Activated CD4-positive, alpha-beta T cell treated with anti-CD3 and anti-CD28 coated beads, Interleukin-2, amount 10 ng/mL, durations not matched to agents 7 days and 5 days (primary cell): ENCODE measurements at regions not wholly inside any gene's neighbourhood (a gene's known extent, or its start where the extent isn't known, plus 50 kb on each side); places are given as distances from the start of the nearest gene placed in this dataset.

Experiments used
- CTCF ChIA-PET: fragments of 350-600 bp; sonication (Branson Sonifier 250); formaldehyde crosslinking; loops from one replicate; lab custom pipeline; 2021; ENCODE audit warnings: antibody characterized with exemption; lab: Charles Lee
- POLR2A ChIA-PET: fragments of 350-600 bp; sonication (Branson Sonifier 250); formaldehyde crosslinking; loops from one replicate; lab custom pipeline; 2021; ENCODE audit warnings: antibody characterized with exemption; lab: Charles Lee
- DNase-seq: peaks from one replicate; pipeline ENCODE4 v3.0.0-alpha.2; 2020
- H3K27ac Mint-ChIP-seq: one replicate; pipeline ENCODE4 v1.8.0; 2021; ENCODE audit warnings: mild to moderate bottlenecking, moderate library complexity, mixed read lengths
- H3K27me3 Mint-ChIP-seq: one replicate; pipeline ENCODE4 v1.8.0; 2021; ENCODE audit warnings: mixed read lengths
- H3K36me3 Mint-ChIP-seq: one replicate; pipeline ENCODE4 v1.8.0; 2021; ENCODE audit warnings: low read depth, mixed read lengths
- H3K4me1 Mint-ChIP-seq: one replicate; pipeline ENCODE4 v1.8.0; 2021; ENCODE audit warnings: mixed read lengths
- H3K4me3 Mint-ChIP-seq: one replicate; pipeline ENCODE4 v1.8.0; 2021; ENCODE audit warnings: mild to moderate bottlenecking, moderate library complexity, mixed read lengths
- H3K9me3 Mint-ChIP-seq: one replicate; pipeline ENCODE4 v1.8.0; 2021; ENCODE audit warnings: mixed read lengths

DNA sequence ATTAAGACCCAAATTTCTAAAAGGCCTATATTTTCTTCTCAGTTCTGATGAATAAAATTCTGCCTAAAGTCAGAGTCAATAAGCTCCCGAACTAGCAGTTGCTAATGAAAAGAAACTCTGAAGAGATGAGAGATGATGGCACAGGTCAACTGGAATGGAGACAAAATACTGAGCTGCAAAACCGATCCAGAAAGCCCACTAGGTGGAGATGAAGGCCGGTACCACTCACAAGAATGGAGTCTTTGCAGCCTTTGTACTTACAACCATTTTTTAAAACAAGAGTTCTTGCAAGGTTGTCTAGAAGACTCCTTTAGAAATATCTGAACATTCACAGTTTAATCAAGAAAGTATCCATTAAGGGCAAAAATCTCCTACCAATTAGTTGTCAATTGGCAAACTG lies 119.9 kb upstream of the TJP1 start:
- ChIA-PET CTCF (no interaction called here), POLR2A (no interaction called here)
- Mint-ChIP-seq H3K27ac (no peak overlapping the region), H3K9me3 (no peaks in the 10 kb centered on the region), H3K36me3 (no peaks in the 10 kb centered on the region), H3K4me3 (no peak overlapping the region), H3K27me3 (peaks cover 3% of the 10 kb centered on the region), H3K4me1 (no peaks in the 10 kb centered on the region)
- DNase-seq, result no peak

DNA sequence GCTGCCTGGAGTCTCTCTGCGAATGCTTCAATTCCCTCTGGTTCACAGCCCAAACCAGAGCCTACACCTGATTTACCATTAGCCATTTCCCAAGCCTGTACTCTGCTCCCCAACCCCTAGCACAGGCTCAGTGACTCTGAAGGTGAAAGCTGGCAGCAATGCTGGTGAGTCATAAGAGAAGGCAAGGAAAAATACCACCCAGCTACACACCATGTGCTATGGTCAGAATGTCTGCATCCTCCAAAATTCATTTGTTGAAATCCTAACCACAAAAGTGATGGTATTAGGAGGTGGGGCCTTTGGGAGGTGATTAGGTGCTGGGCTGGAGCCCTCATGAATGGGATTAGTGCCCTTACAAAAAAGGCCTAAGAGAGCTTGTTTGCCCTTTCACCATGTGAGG lies 117.1 kb upstream of the TJP1 start:
- H3K4me1 Mint-ChIP-seq, result no peaks in the 10 kb centered on the region
- POLR2A ChIA-PET, result no interaction called here

DNA sequence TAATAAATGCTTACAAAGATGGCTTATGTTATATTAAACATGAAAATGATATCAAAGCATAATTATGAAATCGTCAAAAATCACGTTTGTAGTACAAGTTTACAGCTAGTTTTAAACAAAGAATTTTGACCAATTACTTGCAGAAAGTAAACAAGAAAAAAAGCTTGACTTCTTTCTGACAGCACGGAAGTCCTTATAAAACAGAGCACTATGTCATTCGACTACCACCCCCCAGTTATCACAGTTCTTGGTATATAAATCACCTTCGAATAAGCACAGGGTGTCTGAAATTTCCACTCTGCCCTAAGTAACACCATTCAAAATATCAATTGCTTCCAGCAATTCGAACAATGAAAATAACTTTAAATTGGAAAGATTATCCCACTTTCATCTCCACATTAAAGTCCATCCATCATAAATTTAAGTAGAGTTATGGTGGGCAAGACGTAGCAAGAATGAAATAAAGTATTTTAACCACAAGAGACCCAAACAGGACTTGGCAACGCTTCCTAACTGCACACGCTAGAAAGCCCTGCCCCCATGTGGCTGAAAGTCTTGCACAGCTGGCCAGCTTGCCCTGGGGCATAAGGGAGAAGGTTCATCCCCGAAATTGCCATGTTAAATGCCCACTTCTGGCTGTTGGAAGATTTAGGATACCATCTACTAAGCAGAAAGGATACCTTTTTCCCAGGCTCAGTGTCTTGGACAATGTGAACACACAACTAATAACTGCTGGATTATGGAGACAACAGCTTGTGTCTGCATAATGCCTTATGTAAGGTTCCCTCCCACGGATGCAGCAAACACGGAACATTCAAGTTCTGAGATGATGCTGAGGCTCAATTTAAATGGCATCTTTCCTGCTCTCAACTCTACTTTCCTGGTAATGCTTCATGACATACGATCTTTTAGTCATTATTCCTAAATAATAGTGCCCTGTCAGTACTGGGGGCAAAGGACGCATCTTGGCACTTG lies 116.4 kb upstream of the TJP1 start:
- no peaks in the 10 kb centered on the region for H3K9me3 Mint-ChIP-seq
- POLR2A ChIA-PET, result no interaction called here
- no peak overlapping the region for H3K4me3 Mint-ChIP-seq
- H3K27ac Mint-ChIP-seq, result no peak overlapping the region
- H3K4me1 Mint-ChIP-seq, result no peaks in the 10 kb centered on the region
- H3K36me3 Mint-ChIP-seq, result no peaks in the 10 kb centered on the region
- H3K27me3 Mint-ChIP-seq, result peaks cover 19% of the 10 kb centered on the region
- no peak for DNase-seq
- CTCF ChIA-PET, result no interaction called here

More for the DNA sequence above, 117.1 kb upstream of the TJP1 start:
- DNase-seq, result no peak
- Mint-ChIP-seq H3K4me3 (no peak overlapping the region), H3K9me3 (no peaks in the 10 kb centered on the region), H3K27me3 (peaks cover 15% of the 10 kb centered on the region), H3K27ac (no peak overlapping the region), H3K36me3 (no peaks in the 10 kb centered on the region)
- CTCF ChIA-PET, result no interaction called here

GRCh38 chr15:29937956-29938355 lies 115.7 kb upstream of the TJP1 start:
- no peaks in the 10 kb centered on the region for H3K9me3 Mint-ChIP-seq
- no peaks in the 10 kb centered on the region for H3K36me3 Mint-ChIP-seq
- ChIA-PET POLR2A (no interaction called here), CTCF (no interaction called here)
- no peak overlapping the region for H3K27ac Mint-ChIP-seq
- no peaks in the 10 kb centered on the region for H3K4me1 Mint-ChIP-seq
- H3K4me3 Mint-ChIP-seq, result no peak overlapping the region
- H3K27me3 Mint-ChIP-seq, result peaks cover 25% of the 10 kb centered on the region
- no peak for DNase-seq

- Mint-ChIP-seq H3K4me1 (no peaks in the 10 kb centered on the region), H3K36me3 (no peaks in the 10 kb centered on the region), H3K27me3 (peaks cover 25% of the 10 kb centered on the region), H3K4me3 (no peak overlapping the region), H3K27ac (no peak overlapping the region), H3K9me3 (no peaks in the 10 kb centered on the region)
- POLR2A ChIA-PET, result no interaction called here
- no peak for DNase-seq
- CTCF ChIA-PET, result no interaction called here
These were observed 114.2 kb upstream of the TJP1 start for GRCh38 chr15:29936353-29937049.

DNA sequence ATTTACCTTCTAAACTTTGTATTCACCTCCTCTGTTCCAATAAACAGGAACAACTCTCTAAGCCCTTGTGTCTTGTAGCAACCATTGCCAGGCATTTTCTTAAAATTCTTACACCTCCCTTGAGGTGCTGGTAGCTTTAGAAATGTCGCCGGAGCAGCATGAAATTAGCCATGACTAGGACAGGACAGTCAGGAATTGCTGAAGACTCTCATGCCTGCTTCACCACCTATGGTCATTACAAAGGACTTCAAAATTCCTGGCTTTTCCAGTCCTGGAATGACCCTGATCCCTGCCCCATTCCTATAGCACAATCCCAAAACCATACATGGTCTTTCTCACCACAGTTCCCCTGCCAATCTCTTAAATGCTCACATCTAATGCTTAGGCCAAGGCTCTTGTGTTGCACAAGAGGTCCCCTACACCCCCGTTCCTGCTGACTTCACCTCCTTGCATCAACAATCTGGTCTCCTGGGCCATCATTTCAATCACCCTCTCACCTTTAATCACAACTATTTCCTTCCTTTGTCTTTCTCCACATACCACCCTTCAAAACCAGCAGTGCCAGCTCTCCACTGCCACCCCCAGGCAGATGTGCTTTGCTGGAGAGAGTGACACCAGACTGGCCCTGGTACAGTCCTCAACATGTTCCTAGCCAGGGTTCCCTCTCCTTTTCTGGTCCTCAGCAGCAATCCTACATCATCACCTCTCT lies 113.2 kb upstream of the TJP1 start:
- peaks cover 26% of the 10 kb centered on the region for H3K27me3 Mint-ChIP-seq
- no peak for DNase-seq
- H3K9me3 Mint-ChIP-seq, result no peaks in the 10 kb centered on the region
- H3K4me3 Mint-ChIP-seq, result no peak overlapping the region
- no peaks in the 10 kb centered on the region for H3K4me1 Mint-ChIP-seq
- H3K36me3 Mint-ChIP-seq, result no peaks in the 10 kb centered on the region
- POLR2A ChIA-PET, result no interaction called here
- no peak overlapping the region for H3K27ac Mint-ChIP-seq
- CTCF ChIA-PET, result no interaction called here

DNA sequence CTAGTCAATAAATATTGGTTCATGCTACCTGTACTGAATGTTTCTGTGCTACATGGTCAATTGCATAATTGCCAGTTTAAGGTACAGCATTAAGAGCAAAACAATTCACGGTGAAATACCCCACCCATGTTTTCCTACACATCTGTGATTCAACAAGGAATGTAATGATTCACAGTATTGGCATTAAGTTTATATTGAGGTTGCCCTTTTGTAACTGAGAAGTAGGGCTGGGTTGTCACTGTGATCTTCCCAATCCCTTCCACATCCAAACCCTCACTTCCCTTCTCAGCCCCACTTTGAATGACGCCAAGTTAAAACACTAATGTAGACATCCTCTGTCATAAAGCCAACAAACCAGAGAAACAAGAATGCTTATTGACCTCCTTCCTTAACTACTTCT lies 112.0 kb upstream of the TJP1 start:
- no peak for DNase-seq
- Mint-ChIP-seq H3K4me1 (no peaks in the 10 kb centered on the region), H3K4me3 (no peak overlapping the region), H3K27ac (no peak overlapping the region), H3K9me3 (no peaks in the 10 kb centered on the region), H3K36me3 (no peaks in the 10 kb centered on the region), H3K27me3 (peaks cover 30% of the 10 kb centered on the region)
- ChIA-PET CTCF (no interaction called here), POLR2A (no interaction called here)

GRCh38 chr15:29933042-29933803 lies 111.0 kb upstream of the TJP1 start:
- Mint-ChIP-seq H3K9me3 (no peaks in the 10 kb centered on the region), H3K4me1 (no peaks in the 10 kb centered on the region), H3K4me3 (no peak overlapping the region), H3K36me3 (no peaks in the 10 kb centered on the region), H3K27me3 (peaks cover 30% of the 10 kb centered on the region), H3K27ac (no peak overlapping the region)
- no peak for DNase-seq
- ChIA-PET POLR2A (no interaction called here), CTCF (no interaction called here)

DNA sequence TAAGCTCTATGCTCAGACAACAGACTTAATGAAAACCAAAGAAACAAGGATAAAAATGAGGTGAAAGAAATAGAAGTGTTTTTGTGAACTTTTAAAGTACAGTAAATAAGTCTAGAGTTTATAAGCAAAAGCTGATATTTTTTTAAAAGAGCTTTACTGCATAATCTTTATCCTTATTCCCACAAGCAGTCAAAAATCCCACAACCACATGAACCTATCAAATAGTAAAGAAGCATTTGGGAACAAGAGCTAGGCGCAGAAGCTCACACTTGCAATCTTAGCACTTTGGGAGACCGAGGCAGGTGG lies 103.8 kb upstream of the TJP1 start:
- H3K36me3 Mint-ChIP-seq, result no peaks in the 10 kb centered on the region
- no peaks in the 10 kb centered on the region for H3K9me3 Mint-ChIP-seq
- ChIA-PET POLR2A (no interaction called here), CTCF (interaction anchor here (1.9 kb wide), 1 partner anchor 10 kb away, joined by 3 read pairs; no protein-coding TSS in a partner anchor)
- H3K4me1 Mint-ChIP-seq, result no peaks in the 10 kb centered on the region
- H3K4me3 Mint-ChIP-seq, result no peak overlapping the region
- no peak for DNase-seq
- H3K27me3 Mint-ChIP-seq, result peaks cover 27% of the 10 kb centered on the region
- no peak overlapping the region for H3K27ac Mint-ChIP-seq

GRCh38 chr15:29925227-29926082 lies 103.2 kb upstream of the TJP1 start:
- H3K9me3 Mint-ChIP-seq, result no peaks in the 10 kb centered on the region
- no peaks in the 10 kb centered on the region for H3K4me1 Mint-ChIP-seq
- no peak overlapping the region for H3K4me3 Mint-ChIP-seq
- POLR2A ChIA-PET, result no interaction called here
- H3K36me3 Mint-ChIP-seq, result no peaks in the 10 kb centered on the region
- H3K27me3 Mint-ChIP-seq, result peaks cover 28% of the 10 kb centered on the region
- H3K27ac Mint-ChIP-seq, result no peak overlapping the region
- DNase-seq, result peak; percentile 24
- CTCF ChIA-PET, result interaction anchor here (1.9 kb wide), 1 partner anchor 9 kb away, joined by 3 read pairs; no protein-coding TSS in a partner anchor

DNA sequence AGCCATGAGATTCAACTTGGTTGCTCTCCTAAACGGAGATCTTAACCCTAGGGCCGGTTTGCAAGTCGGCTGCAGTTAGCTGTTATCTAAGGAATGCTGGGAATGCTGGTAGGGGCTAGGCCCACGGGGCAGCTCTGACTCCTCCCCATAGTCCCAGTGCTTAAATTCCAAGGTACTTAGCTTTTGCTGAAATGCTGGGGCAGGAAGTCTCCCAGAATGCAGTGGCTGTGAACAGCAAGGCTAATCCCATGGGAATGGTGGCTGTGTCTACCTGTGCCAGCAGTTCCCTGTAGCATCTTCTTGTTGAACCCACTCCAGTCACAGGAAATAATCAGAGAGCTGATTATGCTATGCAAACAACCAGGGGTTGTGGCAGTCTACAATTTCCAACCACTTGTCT lies 102.5 kb upstream of the TJP1 start:
- DNase-seq, result no peak
- ChIA-PET POLR2A (no interaction called here), CTCF (interaction anchor here (1.9 kb wide), 1 partner anchor 8 kb away, joined by 3 read pairs; no protein-coding TSS in a partner anchor)
- Mint-ChIP-seq H3K4me3 (no peak overlapping the region), H3K27ac (no peak overlapping the region), H3K27me3 (peaks cover 24% of the 10 kb centered on the region), H3K36me3 (no peaks in the 10 kb centered on the region), H3K4me1 (no peaks in the 10 kb centered on the region), H3K9me3 (no peaks in the 10 kb centered on the region)

DNA sequence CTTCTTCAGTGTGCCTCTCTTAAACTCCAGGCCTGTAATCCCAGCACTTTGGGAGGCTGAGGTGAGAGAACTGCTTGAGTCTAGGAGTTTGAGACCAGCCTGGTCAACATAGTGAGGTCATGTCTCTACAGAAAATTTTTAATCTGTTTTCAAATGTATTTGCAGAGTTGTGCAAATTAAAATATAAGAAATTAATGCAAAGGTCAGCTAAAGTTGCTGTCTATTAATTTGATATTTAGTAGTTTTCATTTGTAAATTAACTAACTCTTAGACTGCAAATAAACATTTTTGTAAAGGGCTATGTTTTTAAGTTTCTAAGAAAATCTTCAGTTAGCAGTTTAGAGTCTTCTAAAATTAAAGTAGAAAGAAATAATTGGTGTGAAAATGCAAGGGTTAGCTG lies 99.9 kb upstream of the TJP1 start:
- no peaks in the 10 kb centered on the region for H3K9me3 Mint-ChIP-seq
- no peaks in the 10 kb centered on the region for H3K4me1 Mint-ChIP-seq
- ChIA-PET POLR2A (no interaction called here), CTCF (no interaction called here)
- no peak overlapping the region for H3K4me3 Mint-ChIP-seq
- H3K27ac Mint-ChIP-seq, result no peak overlapping the region
- H3K27me3 Mint-ChIP-seq, result peaks cover 31% of the 10 kb centered on the region
- DNase-seq, result no peak
- no peaks in the 10 kb centered on the region for H3K36me3 Mint-ChIP-seq
